NB4 (cell line): ENCODE measurements at regions not wholly inside any gene's neighbourhood (a gene's known extent, or its start where the extent isn't known, plus 50 kb on each side); places are given as distances from the start of the nearest gene placed in this dataset.

Experiments
- DNase-seq: peaks from one replicate; pipeline ENCODE4 v3.0.0; 2010; ENCODE audit warnings: low read depth
- H3K4me3 ChIP-seq: one replicate; pipeline ENCODE4 v1.5.1; 2011; ENCODE audit warnings: mild to moderate bottlenecking, low read depth, low read length, moderate library complexity
- CTCF ChIP-seq: IDR thresholded peaks from one replicate; pipeline ENCODE4 v1.5.1; 2012; ENCODE audit warnings: low read depth, low read length
- MYC ChIP-seq: IDR thresholded peaks from 2 replicates; pipeline ENCODE4 v1.6.1; 2011; ENCODE audit warnings: low read depth, low read length
- POLR2A ChIP-seq: IDR thresholded peaks from 2 replicates; pipeline ENCODE4 v1.6.1; 2011; ENCODE audit warnings: mild to moderate bottlenecking; ENCODE audit not compliant: insufficient read length; ENCODE audit errors: extremely low read depth
- TF ChIP-seq, protein P1 (sequence below): IDR thresholded peaks from 2 replicates; pipeline ENCODE4 v1.6.1; 2011; ENCODE audit warnings: low read depth, low read length

DNA sequence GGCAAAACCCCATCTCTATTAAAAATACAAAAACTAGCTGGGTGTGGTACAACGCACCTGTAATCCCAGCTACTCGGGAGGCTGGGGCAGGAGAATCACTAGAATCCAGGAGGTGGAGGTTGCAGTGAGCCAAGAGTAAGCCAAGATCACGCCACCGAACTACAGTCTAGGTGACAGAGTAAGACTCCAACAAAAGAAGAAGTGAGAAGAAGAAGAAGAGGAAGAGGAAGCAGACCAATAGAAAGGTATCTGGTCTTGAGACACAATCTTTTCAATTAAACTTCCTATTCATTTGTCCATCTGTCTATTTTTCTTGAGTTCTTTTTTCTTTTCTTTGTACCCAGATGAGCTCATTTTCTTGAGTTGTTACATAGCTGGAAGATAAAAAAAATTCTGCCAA, 55.7 kb upstream of the ACADM start:
- DNase-seq = no peak
- TF ChIP-seq CTCF (no peak), MYC (no peak), POLR2A (no peak)
- TF ChIP-seq, protein P1, sequence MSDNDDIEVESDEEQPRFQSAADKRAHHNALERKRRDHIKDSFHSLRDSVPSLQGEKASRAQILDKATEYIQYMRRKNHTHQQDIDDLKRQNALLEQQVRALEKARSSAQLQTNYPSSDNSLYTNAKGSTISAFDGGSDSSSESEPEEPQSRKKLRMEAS = no peak
- H3K4me3 ChIP-seq = no peak overlapping the region

- H3K4me3 ChIP-seq = no peak overlapping the region
- TF ChIP-seq, protein P1 = no peak
- TF ChIP-seq MYC (no peak), POLR2A (no peak), CTCF (no peak)
- DNase-seq = no peak
Observed at GRCh38 chr1:75671708-75672107, 52.8 kb upstream of the ACADM start.

DNA sequence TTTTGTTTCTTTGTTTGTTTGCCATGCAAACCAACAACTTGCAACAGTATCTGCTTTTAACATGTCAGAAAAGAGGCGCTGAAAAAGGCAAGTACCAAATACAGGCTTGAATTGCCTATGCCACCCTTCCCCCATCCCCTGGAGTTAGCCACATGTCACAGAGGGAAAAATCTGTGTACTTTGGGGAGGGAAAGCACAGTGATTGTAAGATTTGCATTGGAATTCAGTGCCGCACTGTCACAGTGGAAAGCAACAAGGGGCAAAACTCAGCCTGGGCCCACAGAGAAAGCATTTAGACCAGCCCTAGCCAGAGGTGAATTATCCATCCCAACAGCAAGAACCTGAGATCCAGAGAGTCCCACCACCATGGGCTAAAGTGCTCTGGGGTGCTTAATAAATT, 52.4 kb upstream of the ACADM start:
- TF ChIP-seq CTCF (no peak), MYC (no peak), POLR2A (no peak)
- TF ChIP-seq, protein P1 = no peak
- no peak overlapping the region for H3K4me3 ChIP-seq
- no peak for DNase-seq

DNA sequence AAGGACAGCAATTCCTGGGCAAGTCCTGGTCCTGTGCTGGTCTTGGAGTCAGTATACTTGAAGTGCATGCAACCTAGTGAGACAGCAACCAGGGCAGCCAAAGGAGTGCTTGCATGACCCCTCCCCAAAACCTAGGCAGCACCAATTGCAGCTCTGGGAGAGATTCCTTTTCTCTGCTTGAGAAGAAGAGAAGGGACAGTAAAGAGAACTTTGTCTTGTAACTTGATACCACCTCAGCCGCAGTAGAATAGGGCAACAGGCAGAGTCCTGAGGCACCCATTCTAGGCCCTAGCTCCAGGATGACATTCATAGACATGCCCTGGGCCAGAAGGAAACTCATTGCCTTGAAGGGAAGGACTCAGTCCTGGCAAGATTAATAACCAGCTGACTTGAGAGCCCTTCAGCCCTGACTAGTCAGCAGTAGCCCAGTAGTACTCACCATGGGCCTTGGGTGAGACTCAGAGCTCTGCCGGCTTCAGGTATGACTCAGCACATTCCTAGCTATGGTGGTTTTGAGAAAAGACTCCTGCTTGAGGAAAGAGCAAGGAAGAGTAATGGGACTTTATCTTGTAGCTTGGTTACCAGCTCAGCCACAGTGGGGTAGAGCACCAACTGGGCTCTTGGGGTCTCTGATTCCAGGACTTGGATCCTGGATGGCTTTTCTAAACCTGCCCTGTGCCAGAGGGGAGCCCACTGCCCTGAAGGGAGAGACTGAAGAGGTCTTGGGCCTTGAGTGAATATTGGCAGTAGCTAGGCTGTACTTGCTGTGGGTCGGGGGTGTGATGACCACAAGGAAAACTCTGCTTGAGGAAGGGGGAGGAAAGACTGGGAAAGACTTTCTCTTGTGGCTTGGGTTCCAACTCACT, 51.7 kb upstream of the ACADM start:
- TF ChIP-seq, protein P1 = no peak
- TF ChIP-seq MYC (no peak), CTCF (no peak), POLR2A (no peak)
- no peak overlapping the region for H3K4me3 ChIP-seq
- peak; percentile 42 for DNase-seq

DNA sequence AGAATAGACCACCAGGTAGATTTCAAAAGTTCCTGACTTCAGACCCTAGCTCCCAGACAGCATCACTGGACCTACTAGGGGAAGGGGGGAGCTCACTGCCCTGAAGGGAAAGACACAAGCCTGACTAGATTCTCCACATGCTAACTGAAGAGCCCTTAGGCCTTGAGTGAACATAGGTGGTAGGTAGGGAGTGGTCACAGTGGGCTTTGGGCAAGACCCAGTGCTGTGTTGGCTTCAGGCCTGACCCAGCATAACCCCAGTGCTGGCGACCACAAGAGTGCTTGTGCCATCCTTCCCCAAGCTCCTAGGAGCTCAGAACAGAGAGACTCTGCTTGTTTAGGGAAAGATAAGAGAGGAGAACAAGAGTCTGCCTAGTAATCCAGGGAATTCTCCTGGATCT, 51.1 kb upstream of the ACADM start:
- no peak overlapping the region for H3K4me3 ChIP-seq
- TF ChIP-seq, protein P1 = no peak
- TF ChIP-seq MYC (no peak), CTCF (no peak), POLR2A (no peak)
- DNase-seq = no peak
